ENCODE measurements at regions not wholly inside any gene's neighbourhood (a gene's known extent, or its start where the extent isn't known, plus 50 kb on each side); places are given as distances from the start of the nearest gene placed in this dataset.

DNA sequence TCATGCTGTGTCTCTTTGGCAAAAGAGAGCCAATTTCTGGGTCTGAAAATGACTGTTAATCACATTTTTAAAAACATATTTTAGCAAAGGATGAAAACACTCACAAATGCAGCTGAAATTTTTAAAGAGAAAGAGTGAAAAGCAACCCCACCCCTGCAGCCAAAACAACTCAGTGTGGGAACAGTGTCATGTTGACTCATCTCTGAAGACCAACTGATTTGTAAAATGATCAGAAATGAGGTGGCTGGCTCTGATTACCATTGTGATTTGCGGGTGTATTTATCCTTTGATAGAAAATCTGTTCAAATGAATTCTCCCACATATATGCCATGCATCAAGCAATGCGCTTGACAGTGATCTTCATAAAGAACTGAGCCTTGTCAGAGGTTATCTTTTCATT lies 287.0 kb upstream of the ESRRG start:
- TF ChIP-seq, protein P1, sequence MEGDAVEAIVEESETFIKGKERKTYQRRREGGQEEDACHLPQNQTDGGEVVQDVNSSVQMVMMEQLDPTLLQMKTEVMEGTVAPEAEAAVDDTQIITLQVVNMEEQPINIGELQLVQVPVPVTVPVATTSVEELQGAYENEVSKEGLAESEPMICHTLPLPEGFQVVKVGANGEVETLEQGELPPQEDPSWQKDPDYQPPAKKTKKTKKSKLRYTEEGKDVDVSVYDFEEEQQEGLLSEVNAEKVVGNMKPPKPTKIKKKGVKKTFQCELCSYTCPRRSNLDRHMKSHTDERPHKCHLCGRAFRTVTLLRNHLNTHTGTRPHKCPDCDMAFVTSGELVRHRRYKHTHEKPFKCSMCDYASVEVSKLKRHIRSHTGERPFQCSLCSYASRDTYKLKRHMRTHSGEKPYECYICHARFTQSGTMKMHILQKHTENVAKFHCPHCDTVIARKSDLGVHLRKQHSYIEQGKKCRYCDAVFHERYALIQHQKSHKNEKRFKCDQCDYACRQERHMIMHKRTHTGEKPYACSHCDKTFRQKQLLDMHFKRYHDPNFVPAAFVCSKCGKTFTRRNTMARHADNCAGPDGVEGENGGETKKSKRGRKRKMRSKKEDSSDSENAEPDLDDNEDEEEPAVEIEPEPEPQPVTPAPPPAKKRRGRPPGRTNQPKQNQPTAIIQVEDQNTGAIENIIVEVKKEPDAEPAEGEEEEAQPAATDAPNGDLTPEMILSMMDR (IDR thresholded peaks at IDR 0.05; ENCODE audit: low read depth, low read length, poor library complexity, severe bottlenecking): no peak
- no peak for TF ChIP-seq EZH2phosphoT487 (IDR thresholded peaks at IDR 0.05; ENCODE audit: borderline replicate concordance, low read length)

All from DOHH2 (cell line).